ENCODE measurements at regions not wholly inside any gene's neighbourhood (a gene's known extent, or its start where the extent isn't known, plus 50 kb on each side); places are given as distances from the start of the nearest gene placed in this dataset.
A peak's percentile ranks its signal among the peaks of the same experiment; 100 is the strongest.

- Histone ChIP-seq H3K4me1 (ENCODE audit: control insufficient read depth in 2 of 3, insufficient read depth in 2 of 3, low read depth in 1 of 3, low read length in 3 of 3) (no peaks in the 10 kb centered on the region), H3K9me3 (ENCODE audit: control insufficient read depth in 2 of 3, insufficient read depth in 1 of 3, low read length in 3 of 3) (peaks cover 0 to 3% (median 3%) of the 10 kb centered on the region in 3 donors), H3K36me3 (ENCODE audit: control insufficient read depth in 2 of 3, insufficient read depth in 3 of 3, low read length in 3 of 3) (no peaks in the 10 kb centered on the region), H3K27ac (ENCODE audit: low read depth in 2 of 2, low read length in 2 of 2) (no peak overlapping the region), H3K9ac (ENCODE audit: low read length in 3 of 3) (no peak overlapping the region), H3K4me3 (ENCODE audit: low read length in 3 of 3) (no peak overlapping the region), H3K27me3 (ENCODE audit: control insufficient read depth, insufficient read depth, low read length) (no peaks in the 10 kb centered on the region)
- no peak for TF ChIP-seq CTCF (IDR thresholded peaks at IDR 0.05; ENCODE audit: borderline replicate concordance, extremely low read depth, insufficient read depth)
- no peak for DNase-seq
- no peak for FAIRE-seq
- intact Hi-C loops (cut with DNase I) = no loop called here
Measured at GRCh38 chr13:54657588-54657987, 1629.0 kb downstream of the OLFM4 start.

GRCh38 chr13:54658771-54659170 is 1630.2 kb downstream of the OLFM4 start:
- Histone ChIP-seq H3K27ac (ENCODE audit: low read depth in 2 of 2, low read length in 2 of 2) (no peak overlapping the region), H3K36me3 (ENCODE audit: control insufficient read depth in 2 of 3, insufficient read depth in 3 of 3, low read length in 3 of 3) (no peaks in the 10 kb centered on the region), H3K9me3 (ENCODE audit: control insufficient read depth in 2 of 3, insufficient read depth in 1 of 3, low read length in 3 of 3) (peaks cover 0 to 3% (median 0%) of the 10 kb centered on the region in 3 donors), H3K4me3 (ENCODE audit: low read length in 3 of 3) (no peak overlapping the region), H3K4me1 (ENCODE audit: control insufficient read depth in 2 of 3, insufficient read depth in 2 of 3, low read depth in 1 of 3, low read length in 3 of 3) (no peaks in the 10 kb centered on the region), H3K9ac (ENCODE audit: low read length in 3 of 3) (no peak overlapping the region), H3K27me3 (ENCODE audit: control insufficient read depth, insufficient read depth, low read length) (no peaks in the 10 kb centered on the region)
- no peak for FAIRE-seq
- intact Hi-C loops (cut with DNase I) = no loop called here
- DNase-seq = peak in 1 of 5 donors; percentile 59
- TF ChIP-seq CTCF (IDR thresholded peaks at IDR 0.05; ENCODE audit: borderline replicate concordance, extremely low read depth, insufficient read depth) = no peak

GRCh38 chr13:54660277-54660676 is 1631.7 kb downstream of the OLFM4 start:
- no peak for FAIRE-seq
- H3K9me3 ChIP-seq (ENCODE audit: control insufficient read depth in 2 of 3, insufficient read depth in 1 of 3, low read length in 3 of 3) = no peaks in the 10 kb centered on the region
- no peak for TF ChIP-seq CTCF (IDR thresholded peaks at IDR 0.05; ENCODE audit: borderline replicate concordance, extremely low read depth, insufficient read depth)
- H3K9ac ChIP-seq (ENCODE audit: low read length in 3 of 3) = no peak overlapping the region
- no peak overlapping the region for H3K4me3 ChIP-seq (ENCODE audit: low read length in 3 of 3)
- no peaks in the 10 kb centered on the region for H3K27me3 ChIP-seq (ENCODE audit: control insufficient read depth, insufficient read depth, low read length)
- no peak overlapping the region for H3K27ac ChIP-seq (ENCODE audit: low read depth in 2 of 2, low read length in 2 of 2)
- H3K36me3 ChIP-seq (ENCODE audit: control insufficient read depth in 2 of 3, insufficient read depth in 3 of 3, low read length in 3 of 3) = no peaks in the 10 kb centered on the region
- H3K4me1 ChIP-seq (ENCODE audit: control insufficient read depth in 2 of 3, insufficient read depth in 2 of 3, low read depth in 1 of 3, low read length in 3 of 3) = no peaks in the 10 kb centered on the region
- DNase-seq = peak in 1 of 5 donors; percentile 70
- intact Hi-C loops (cut with DNase I) = no loop called here

- H3K4me1 ChIP-seq (ENCODE audit: control insufficient read depth in 2 of 3, insufficient read depth in 2 of 3, low read depth in 1 of 3, low read length in 3 of 3) = no peaks in the 10 kb centered on the region
- H3K27ac ChIP-seq (ENCODE audit: low read depth in 2 of 2, low read length in 2 of 2) = no peak overlapping the region
- H3K9ac ChIP-seq (ENCODE audit: low read length in 3 of 3) = no peak overlapping the region
- H3K9me3 ChIP-seq (ENCODE audit: control insufficient read depth in 2 of 3, insufficient read depth in 1 of 3, low read length in 3 of 3) = no peaks in the 10 kb centered on the region
- H3K27me3 ChIP-seq (ENCODE audit: control insufficient read depth, insufficient read depth, low read length) = no peaks in the 10 kb centered on the region
- H3K36me3 ChIP-seq (ENCODE audit: control insufficient read depth in 2 of 3, insufficient read depth in 3 of 3, low read length in 3 of 3) = no peaks in the 10 kb centered on the region
- intact Hi-C loops (cut with DNase I) = no loop called here
- H3K4me3 ChIP-seq (ENCODE audit: low read length in 3 of 3) = no peak overlapping the region
- no peak for TF ChIP-seq CTCF (IDR thresholded peaks at IDR 0.05; ENCODE audit: borderline replicate concordance, extremely low read depth, insufficient read depth)
- no peak for FAIRE-seq
- DNase-seq = no peak
Measured at GRCh38 chr13:54676526-54677113, 1648.0 kb downstream of the OLFM4 start.

Measured in kidney (tissue), 13 donors.